OCI-LY3 (cell line): ENCODE measurements at regions not wholly inside any gene's neighbourhood (a gene's known extent, or its start where the extent isn't known, plus 50 kb on each side); places are given as distances from the start of the nearest gene placed in this dataset.

Source experiments
- EZH2phosphoT487 ChIP-seq: fragments of 200-600 bp; shearing (Covaris generic); IDR thresholded peaks from 2 replicates; pipeline ENCODE4 v1.6.1; 2018; ENCODE audit warnings: antibody characterized with exemption, mixed run types, low read depth
- TF ChIP-seq, protein P1 (sequence below): fragments of 200-600, 300-600 bp; sonication (generic); IDR thresholded peaks from 2 replicates; pipeline ENCODE4 v1.5.1; 2014; ENCODE audit warnings: antibody characterized with exemption, low read length, low read depth

DNA sequence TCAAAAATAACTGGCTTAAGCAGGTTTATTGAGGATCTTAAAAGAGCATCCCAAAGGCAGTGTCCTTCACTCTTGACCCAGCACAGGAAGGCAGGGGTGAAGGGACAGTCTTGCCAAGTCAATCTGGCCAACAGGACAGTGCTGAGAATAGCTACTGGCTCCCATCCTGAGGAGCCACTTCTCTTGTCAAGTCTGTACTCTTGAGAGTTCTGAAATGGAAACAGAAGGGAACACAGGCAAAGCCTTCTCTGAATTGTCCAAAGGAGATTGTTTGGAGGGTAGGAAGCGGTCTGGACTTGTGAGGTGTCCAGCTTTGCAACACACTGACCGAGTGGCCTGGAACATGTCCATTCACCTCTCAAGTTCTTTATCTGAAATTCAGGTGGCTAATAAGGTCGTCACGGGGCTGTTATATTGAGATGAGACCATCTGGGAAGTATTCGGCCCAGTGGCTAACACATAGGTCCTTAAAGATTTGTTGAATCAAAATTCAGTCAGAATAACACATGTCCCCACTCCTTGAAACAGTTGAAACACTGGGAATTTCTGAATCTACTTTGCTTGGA, 99.5 kb upstream of the FHL2 start:
- TF ChIP-seq, protein P1, sequence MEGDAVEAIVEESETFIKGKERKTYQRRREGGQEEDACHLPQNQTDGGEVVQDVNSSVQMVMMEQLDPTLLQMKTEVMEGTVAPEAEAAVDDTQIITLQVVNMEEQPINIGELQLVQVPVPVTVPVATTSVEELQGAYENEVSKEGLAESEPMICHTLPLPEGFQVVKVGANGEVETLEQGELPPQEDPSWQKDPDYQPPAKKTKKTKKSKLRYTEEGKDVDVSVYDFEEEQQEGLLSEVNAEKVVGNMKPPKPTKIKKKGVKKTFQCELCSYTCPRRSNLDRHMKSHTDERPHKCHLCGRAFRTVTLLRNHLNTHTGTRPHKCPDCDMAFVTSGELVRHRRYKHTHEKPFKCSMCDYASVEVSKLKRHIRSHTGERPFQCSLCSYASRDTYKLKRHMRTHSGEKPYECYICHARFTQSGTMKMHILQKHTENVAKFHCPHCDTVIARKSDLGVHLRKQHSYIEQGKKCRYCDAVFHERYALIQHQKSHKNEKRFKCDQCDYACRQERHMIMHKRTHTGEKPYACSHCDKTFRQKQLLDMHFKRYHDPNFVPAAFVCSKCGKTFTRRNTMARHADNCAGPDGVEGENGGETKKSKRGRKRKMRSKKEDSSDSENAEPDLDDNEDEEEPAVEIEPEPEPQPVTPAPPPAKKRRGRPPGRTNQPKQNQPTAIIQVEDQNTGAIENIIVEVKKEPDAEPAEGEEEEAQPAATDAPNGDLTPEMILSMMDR = no peak
- TF ChIP-seq EZH2phosphoT487 = no peak
